ENCODE measurements at regions not wholly inside any gene's neighbourhood (a gene's known extent, or its start where the extent isn't known, plus 50 kb on each side); places are given as distances from the start of the nearest gene placed in this dataset.

- peak; percentile 28 for DNase-seq
Measured at GRCh38 chr4:63618883-63619718, 790.1 kb downstream of the TECRL start.

GRCh38 chr4:63607169-63607872, 801.9 kb downstream of the TECRL start:
- peak; percentile 60 for DNase-seq

GRCh38 chr4:63589796-63590195, 819.5 kb downstream of the TECRL start:
- DNase-seq: peak; percentile 38

- no peak for DNase-seq
Measured at GRCh38 chr4:63583561-63583960, 825.7 kb downstream of the TECRL start.

- DNase-seq: no peak
Measured at GRCh38 chr4:63583007-63583406, 826.2 kb downstream of the TECRL start.

- DNase-seq: no peak
Measured at GRCh38 chr4:63580796-63581475, 828.3 kb downstream of the TECRL start.

GRCh38 chr4:63578383-63578782, 830.9 kb downstream of the TECRL start:
- peak; percentile 61 for DNase-seq

GRCh38 chr4:63566658-63567057, 842.6 kb downstream of the TECRL start:
- DNase-seq: no peak

- DNase-seq: peak; percentile 61
Measured at GRCh38 chr4:63563288-63564014, 845.8 kb downstream of the TECRL start.

GRCh38 chr4:63558709-63559108, 850.5 kb downstream of the TECRL start:
- no peak for DNase-seq

GRCh38 chr4:63556332-63556731, 852.9 kb downstream of the TECRL start:
- DNase-seq: peak; percentile 46

- no peak for DNase-seq
Measured at GRCh38 chr4:63553123-63553522, 856.1 kb downstream of the TECRL start.

- DNase-seq: no peak
Measured at GRCh38 chr4:63541828-63542227, 867.4 kb downstream of the TECRL start.

- no peak for DNase-seq
Measured at GRCh38 chr4:63529581-63530337, 879.5 kb downstream of the TECRL start.

GRCh38 chr4:63528256-63528991, 880.8 kb downstream of the TECRL start:
- peak; percentile 38 for DNase-seq

GRCh38 chr4:63526251-63526650, 883.0 kb downstream of the TECRL start:
- no peak for DNase-seq

GRCh38 chr4:63524764-63525163, 884.5 kb downstream of the TECRL start:
- DNase-seq: no peak

- DNase-seq: no peak
Measured at GRCh38 chr4:63505714-63506460, 903.4 kb downstream of the TECRL start.

GRCh38 chr4:63493265-63493664, 916.0 kb downstream of the TECRL start:
- no peak for DNase-seq

GRCh38 chr4:63492515-63492914, 916.7 kb downstream of the TECRL start:
- DNase-seq: no peak

GRCh38 chr4:63464393-63464792, 944.9 kb downstream of the TECRL start:
- DNase-seq: no peak
